ENCODE measurements at regions not wholly inside any gene's neighbourhood (a gene's known extent, or its start where the extent isn't known, plus 50 kb on each side); places are given as distances from the start of the nearest gene placed in this dataset.

DNA sequence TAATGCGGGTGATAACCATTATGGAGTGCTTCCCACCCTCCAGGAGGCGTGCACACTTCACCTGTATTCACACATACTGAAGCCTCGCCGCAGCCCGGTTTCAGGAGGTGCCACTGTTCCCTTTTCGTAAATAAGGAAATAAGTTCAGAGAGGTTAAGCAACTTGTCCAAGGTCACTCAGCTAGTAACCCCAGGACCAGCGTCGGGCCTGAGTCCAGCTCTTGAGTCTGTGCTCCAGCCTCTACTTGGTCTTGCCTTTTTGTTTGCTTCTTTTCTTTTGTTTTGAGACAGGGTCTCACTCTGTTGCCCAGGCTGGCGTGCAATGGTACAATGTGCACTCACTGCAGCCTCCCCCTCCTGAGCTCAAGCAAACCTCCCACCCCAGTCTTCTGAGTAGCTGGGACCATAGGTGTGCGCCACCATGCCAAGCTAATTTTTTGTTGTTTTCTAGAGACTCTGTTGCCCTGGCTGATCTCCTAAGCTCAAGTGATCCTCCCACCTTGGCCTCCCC is 63.5 kb upstream of the CIBAR2 start:
- H3K9me3 ChIP-seq (ENCODE audit: control insufficient read depth in 4 of 4, insufficient read depth in 3 of 4, low read length in 3 of 4), result no peaks in the 10 kb centered on the region
- no peaks in the 10 kb centered on the region for H3K27me3 ChIP-seq (ENCODE audit: control insufficient read depth in 3 of 3, insufficient read depth in 3 of 3, low read length in 2 of 3)
- TF ChIP-seq, protein P1, sequence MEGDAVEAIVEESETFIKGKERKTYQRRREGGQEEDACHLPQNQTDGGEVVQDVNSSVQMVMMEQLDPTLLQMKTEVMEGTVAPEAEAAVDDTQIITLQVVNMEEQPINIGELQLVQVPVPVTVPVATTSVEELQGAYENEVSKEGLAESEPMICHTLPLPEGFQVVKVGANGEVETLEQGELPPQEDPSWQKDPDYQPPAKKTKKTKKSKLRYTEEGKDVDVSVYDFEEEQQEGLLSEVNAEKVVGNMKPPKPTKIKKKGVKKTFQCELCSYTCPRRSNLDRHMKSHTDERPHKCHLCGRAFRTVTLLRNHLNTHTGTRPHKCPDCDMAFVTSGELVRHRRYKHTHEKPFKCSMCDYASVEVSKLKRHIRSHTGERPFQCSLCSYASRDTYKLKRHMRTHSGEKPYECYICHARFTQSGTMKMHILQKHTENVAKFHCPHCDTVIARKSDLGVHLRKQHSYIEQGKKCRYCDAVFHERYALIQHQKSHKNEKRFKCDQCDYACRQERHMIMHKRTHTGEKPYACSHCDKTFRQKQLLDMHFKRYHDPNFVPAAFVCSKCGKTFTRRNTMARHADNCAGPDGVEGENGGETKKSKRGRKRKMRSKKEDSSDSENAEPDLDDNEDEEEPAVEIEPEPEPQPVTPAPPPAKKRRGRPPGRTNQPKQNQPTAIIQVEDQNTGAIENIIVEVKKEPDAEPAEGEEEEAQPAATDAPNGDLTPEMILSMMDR (IDR thresholded peaks at IDR 0.05; ENCODE audit: control extremely low read depth, extremely low read depth), result no peak
- DNase-seq (no peak), ATAC-seq (ENCODE audit: insufficient read depth, low FRiP score) (no peak)
- 69 to 86% methylated on average over 10 of the region's 10 CpGs for WGBS, 2 donors
- peaks cover 6 to 69% (median 20%) of the 10 kb centered on the region in 5 donors for H3K4me1 ChIP-seq (ENCODE audit: control insufficient read depth in 5 of 5, insufficient read depth in 5 of 5, low read length in 5 of 5)
- peaks cover 0 to 25% (median 5%) of the 10 kb centered on the region in 4 donors for H3K36me3 ChIP-seq (ENCODE audit: control insufficient read depth in 4 of 4, insufficient read depth in 4 of 4, low read length in 4 of 4)
- H3K4me3 ChIP-seq, result no peak overlapping the region
- no peak overlapping the region for H3K27ac ChIP-seq (ENCODE audit: low read depth in 1 of 2, low read length in 1 of 2)
- no peak overlapping the region for H3K9ac ChIP-seq (ENCODE audit: insufficient read depth in 1 of 2, low read length in 2 of 2)

DNA sequence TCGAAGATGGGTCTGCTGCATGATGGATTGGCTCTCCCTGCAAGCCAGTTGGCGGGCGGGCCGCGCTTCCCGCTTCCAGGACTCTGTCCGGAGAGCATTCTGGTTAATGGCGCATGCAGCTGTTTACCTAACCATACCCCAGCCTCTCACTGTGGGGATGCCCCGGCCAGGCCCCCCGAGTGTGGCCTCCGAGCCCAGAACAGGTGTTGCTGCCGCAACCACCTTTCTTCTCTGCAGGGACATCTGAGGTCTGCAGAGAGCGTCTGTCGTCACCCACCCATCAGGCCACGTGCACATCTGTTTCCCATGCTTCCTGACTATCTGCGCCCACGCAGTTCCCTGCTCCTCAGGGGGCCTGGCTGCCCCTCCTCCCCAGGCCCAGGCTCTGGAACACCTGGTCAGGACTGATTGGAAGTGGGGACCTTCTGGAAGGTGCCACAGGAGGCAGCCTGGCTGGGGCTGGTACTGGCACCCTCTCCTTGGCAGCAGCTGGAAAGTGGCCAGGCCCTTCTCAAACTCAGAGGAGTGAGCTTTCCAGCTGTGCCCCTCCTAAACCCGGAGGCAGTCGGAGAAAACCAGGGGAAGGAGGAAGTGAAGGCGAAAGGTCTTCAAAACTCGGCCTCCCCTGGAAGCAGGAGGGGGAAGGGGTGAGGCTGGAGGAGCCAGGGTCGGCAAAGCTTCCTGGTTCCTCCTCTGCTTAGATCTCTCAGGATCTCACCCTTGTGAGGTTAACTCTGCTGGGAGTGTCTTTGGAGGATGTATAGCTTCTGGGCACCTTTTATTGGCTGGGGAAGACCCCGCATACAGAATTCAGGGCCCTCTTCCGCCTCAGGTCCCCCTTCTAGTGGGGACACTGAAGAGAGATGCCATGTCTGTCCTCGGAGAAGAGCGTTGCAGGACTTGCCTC is 64.5 kb upstream of the CIBAR2 start:
- H3K4me3 ChIP-seq, result no peak overlapping the region
- TF ChIP-seq, protein P1 (IDR thresholded peaks at IDR 0.05; ENCODE audit: control extremely low read depth, extremely low read depth), result no peak
- peaks cover 6 to 67% (median 16%) of the 10 kb centered on the region in 5 donors for H3K4me1 ChIP-seq (ENCODE audit: control insufficient read depth in 5 of 5, insufficient read depth in 5 of 5, low read length in 5 of 5)
- no peaks in the 10 kb centered on the region for H3K9me3 ChIP-seq (ENCODE audit: control insufficient read depth in 4 of 4, insufficient read depth in 3 of 4, low read length in 3 of 4)
- DNase-seq (no peak), ATAC-seq (ENCODE audit: insufficient read depth, low FRiP score) (no peak)
- H3K27me3 ChIP-seq (ENCODE audit: control insufficient read depth in 3 of 3, insufficient read depth in 3 of 3, low read length in 2 of 3), result no peaks in the 10 kb centered on the region
- no peak overlapping the region for H3K9ac ChIP-seq (ENCODE audit: insufficient read depth in 1 of 2, low read length in 2 of 2)
- no peak overlapping the region for H3K27ac ChIP-seq (ENCODE audit: low read depth in 1 of 2, low read length in 1 of 2)
- peaks cover 0 to 18% (median 5%) of the 10 kb centered on the region in 4 donors for H3K36me3 ChIP-seq (ENCODE audit: control insufficient read depth in 4 of 4, insufficient read depth in 4 of 4, low read length in 4 of 4)
- 43 to 53% methylated on average over 26 of the region's 26 CpGs for WGBS, 2 donors

DNA sequence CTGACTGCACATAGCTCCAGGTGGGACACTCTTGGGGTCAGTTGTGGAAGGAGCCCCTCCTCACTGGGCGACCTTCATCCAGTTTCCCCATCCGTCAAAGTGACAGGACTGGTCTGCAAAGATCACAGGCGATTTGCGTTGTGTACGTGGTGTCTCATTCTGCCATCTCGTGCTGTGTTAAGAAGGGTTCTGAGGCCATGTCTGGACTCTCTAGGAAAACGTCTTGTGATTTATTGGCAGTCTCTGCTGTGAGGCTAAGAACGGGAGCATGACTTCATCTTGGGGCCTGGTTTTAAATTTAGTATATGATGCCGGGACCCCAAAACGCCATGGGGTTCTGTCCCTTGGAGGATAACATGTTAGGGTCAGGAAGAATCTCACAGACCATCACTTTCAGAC is 65.2 kb upstream of the CIBAR2 start:
- no peak overlapping the region for H3K4me3 ChIP-seq
- DNase-seq (no peak), ATAC-seq (ENCODE audit: insufficient read depth, low FRiP score) (no peak)
- WGBS, 2 donors, result 88 to 92% methylated on average over 10 of the region's 10 CpGs
- peaks cover 0 to 19% (median 5%) of the 10 kb centered on the region in 4 donors for H3K36me3 ChIP-seq (ENCODE audit: control insufficient read depth in 4 of 4, insufficient read depth in 4 of 4, low read length in 4 of 4)
- no peaks in the 10 kb centered on the region for H3K9me3 ChIP-seq (ENCODE audit: control insufficient read depth in 4 of 4, insufficient read depth in 3 of 4, low read length in 3 of 4)
- H3K27ac ChIP-seq (ENCODE audit: low read depth in 1 of 2, low read length in 1 of 2), result no peak overlapping the region
- peaks cover 6 to 61% (median 16%) of the 10 kb centered on the region in 5 donors for H3K4me1 ChIP-seq (ENCODE audit: control insufficient read depth in 5 of 5, insufficient read depth in 5 of 5, low read length in 5 of 5)
- H3K9ac ChIP-seq (ENCODE audit: insufficient read depth in 1 of 2, low read length in 2 of 2), result no peak overlapping the region
- no peaks in the 10 kb centered on the region for H3K27me3 ChIP-seq (ENCODE audit: control insufficient read depth in 3 of 3, insufficient read depth in 3 of 3, low read length in 2 of 3)
- TF ChIP-seq, protein P1 (IDR thresholded peaks at IDR 0.05; ENCODE audit: control extremely low read depth, extremely low read depth), result no peak
